Esophagus muscularis mucosa (tissue), 4 donors: ENCODE measurements at regions not wholly inside any gene's neighbourhood (a gene's known extent, or its start where the extent isn't known, plus 50 kb on each side); places are given as distances from the start of the nearest gene placed in this dataset.

ENCODE experiments used
- DNase-seq: peaks from one replicate; pipeline ENCODE4 v3.0.0-alpha.2; 2017; ENCODE audit errors: extremely low spot score
- H3K27ac ChIP-seq, 4 donors: fragments of 200-600 bp; sonication (generic); replicated peaks in 1 of 4; 1 replicate in 3 of 4; 2 replicates in 1 of 4; pipeline ENCODE4 v1.5.1; 2016 to 2019; ENCODE audit warnings: mild to moderate bottlenecking in 1 of 4
- H3K27me3 ChIP-seq, 4 donors: fragments of 200-600 bp; sonication (generic); one replicate each; pipeline versions ENCODE4 v1.5.1 to v1.6.0; 2016 to 2019
- H3K36me3 ChIP-seq, 4 donors: fragments of 200-600 bp; sonication (generic); one replicate each; pipeline ENCODE4 v1.5.1; 2016 to 2019
- H3K4me1 ChIP-seq, 4 donors: fragments of 200-600 bp; sonication (generic); one replicate each; pipeline ENCODE4 v1.5.1; 2016 to 2019
- H3K4me3 ChIP-seq, 4 donors: fragments of 200-600 bp; sonication (generic); 1 replicate in 2 of 4; 2 replicates in 2 of 4; pipeline ENCODE4 v1.5.1; 2016 to 2019; ENCODE audit warnings: mild to moderate bottlenecking in 4 of 4, moderate library complexity in 1 of 4
- H3K9me3 ChIP-seq, 4 donors: fragments of 200-600 bp; sonication (generic); 1 replicate in 3 of 4; 2 replicates in 1 of 4; pipeline ENCODE4 v1.5.1; 2016 to 2019
- EP300 ChIP-seq: sonication (generic); formaldehyde crosslinking; IDR thresholded peaks from one replicate; pipeline ENCODE4 v1.6.1; 2017; ENCODE audit warnings: antibody characterized with exemption
- POLR2A ChIP-seq: fragments of 450-650 bp; IDR thresholded peaks from one replicate; pipeline ENCODE4 v1.6.1; 2017; ENCODE audit warnings: antibody characterized with exemption, moderate library complexity, mild to moderate bottlenecking, low read depth
- POLR2AphosphoS5 ChIP-seq, 2 donors: sonication (generic); formaldehyde crosslinking; IDR thresholded peaks; one replicate each; pipeline ENCODE4 v1.6.1; 2017; ENCODE audit warnings: antibody characterized with exemption in 2 of 2
- WGBS: methylation state at CpG from one replicate; pipeline ENCODE4 v1.1.5; 2018; 5-methylcytosine and 5-hydroxymethylcytosine counted together
- intact Hi-C: fragments of 100-400 bp; cut with DNase I; formaldehyde crosslinking; loops from one replicate; pipeline ENCODE4 v1.15.1; 2023
- TF ChIP-seq, protein P1 (sequence below), 3 experiments: fragments of 200-600 bp in 2 of 3; fragments of 450-650 bp in 1 of 3; sonication (generic) in 2 of 3; IDR thresholded peaks; one replicate each; pipeline ENCODE4 v1.5.1; 2017 to 2019; ENCODE audit warnings: antibody characterized with exemption in 3 of 3, mild to moderate bottlenecking in 2 of 3, moderate library complexity in 1 of 3

GRCh38 chr3:69524816-69525215 is 138.9 kb upstream of the FRMD4B start:
- H3K27ac ChIP-seq, result no peak overlapping the region
- no peak overlapping the region for H3K4me3 ChIP-seq
- DNase-seq, result no peak
- no peaks in the 10 kb centered on the region for H3K4me1 ChIP-seq
- no peak for TF ChIP-seq POLR2AphosphoS5 (IDR thresholded peaks at IDR 0.05)
- TF ChIP-seq EP300, result no peak
- TF ChIP-seq, protein P1, sequence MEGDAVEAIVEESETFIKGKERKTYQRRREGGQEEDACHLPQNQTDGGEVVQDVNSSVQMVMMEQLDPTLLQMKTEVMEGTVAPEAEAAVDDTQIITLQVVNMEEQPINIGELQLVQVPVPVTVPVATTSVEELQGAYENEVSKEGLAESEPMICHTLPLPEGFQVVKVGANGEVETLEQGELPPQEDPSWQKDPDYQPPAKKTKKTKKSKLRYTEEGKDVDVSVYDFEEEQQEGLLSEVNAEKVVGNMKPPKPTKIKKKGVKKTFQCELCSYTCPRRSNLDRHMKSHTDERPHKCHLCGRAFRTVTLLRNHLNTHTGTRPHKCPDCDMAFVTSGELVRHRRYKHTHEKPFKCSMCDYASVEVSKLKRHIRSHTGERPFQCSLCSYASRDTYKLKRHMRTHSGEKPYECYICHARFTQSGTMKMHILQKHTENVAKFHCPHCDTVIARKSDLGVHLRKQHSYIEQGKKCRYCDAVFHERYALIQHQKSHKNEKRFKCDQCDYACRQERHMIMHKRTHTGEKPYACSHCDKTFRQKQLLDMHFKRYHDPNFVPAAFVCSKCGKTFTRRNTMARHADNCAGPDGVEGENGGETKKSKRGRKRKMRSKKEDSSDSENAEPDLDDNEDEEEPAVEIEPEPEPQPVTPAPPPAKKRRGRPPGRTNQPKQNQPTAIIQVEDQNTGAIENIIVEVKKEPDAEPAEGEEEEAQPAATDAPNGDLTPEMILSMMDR (IDR thresholded peaks at IDR 0.05), result no peak
- no peak for TF ChIP-seq POLR2A
- H3K36me3 ChIP-seq, result no peaks in the 10 kb centered on the region
- intact Hi-C loops, result no loop called here
- no peaks in the 10 kb centered on the region for H3K27me3 ChIP-seq
- peaks cover 0 to 4% (median 0%) of the 10 kb centered on the region in 4 donors for H3K9me3 ChIP-seq
- WGBS, result 90% methylated on average over 1 of the region's 1 CpG

DNA sequence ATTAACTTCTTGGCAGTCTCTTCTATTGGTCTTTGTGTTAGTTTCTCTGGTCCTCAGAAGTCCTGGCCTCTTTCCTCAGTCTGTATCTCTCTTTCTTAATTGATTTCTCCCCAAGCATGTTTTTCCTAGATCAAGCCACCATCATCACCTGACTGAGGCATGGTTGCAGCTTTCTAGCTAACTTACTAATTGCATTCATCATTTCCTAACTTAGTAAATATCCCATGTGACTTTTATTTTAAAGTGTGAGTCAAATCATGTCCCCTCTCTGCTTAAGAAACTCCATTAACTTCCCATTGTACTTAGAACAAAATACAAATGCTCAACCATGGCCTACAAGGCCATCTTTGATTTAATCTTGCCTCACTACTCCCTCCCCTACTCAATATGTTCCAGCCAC is 135.4 kb upstream of the FRMD4B start:
- H3K9me3 ChIP-seq, result peaks cover 0 to 4% (median 0%) of the 10 kb centered on the region in 4 donors
- H3K27ac ChIP-seq, result no peak overlapping the region
- H3K27me3 ChIP-seq, result no peaks in the 10 kb centered on the region
- H3K4me3 ChIP-seq, result no peak overlapping the region
- intact Hi-C loops, result no loop called here
- TF ChIP-seq POLR2A, result no peak
- no peak for TF ChIP-seq EP300
- TF ChIP-seq, protein P1 (IDR thresholded peaks at IDR 0.05), result no peak
- TF ChIP-seq POLR2AphosphoS5 (IDR thresholded peaks at IDR 0.05), result no peak
- DNase-seq, result no peak
- H3K4me1 ChIP-seq, result no peaks in the 10 kb centered on the region
- H3K36me3 ChIP-seq, result no peaks in the 10 kb centered on the region

DNA sequence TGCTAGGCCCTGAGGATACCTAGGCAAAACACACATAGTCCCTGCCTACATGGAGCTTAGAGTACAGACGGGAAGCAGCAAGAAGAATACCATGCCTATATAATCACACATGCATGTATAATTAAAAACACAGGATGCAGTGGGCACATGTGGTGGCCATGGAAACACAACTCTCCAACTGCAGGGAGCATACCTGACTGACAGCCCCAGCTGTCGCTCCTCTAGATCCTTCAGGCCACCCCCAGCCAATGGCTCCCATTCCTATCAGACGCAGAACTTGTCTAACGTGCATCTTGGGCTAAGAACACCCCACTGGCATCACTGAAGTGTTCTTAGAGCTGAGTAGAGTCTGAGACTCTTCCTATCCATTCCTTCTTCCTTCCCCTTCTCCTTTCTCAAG is 125.5 kb upstream of the FRMD4B start:
- 91% methylated on average over 4 of the region's 4 CpGs for WGBS

GRCh38 chr3:69510481-69511030 is 124.7 kb upstream of the FRMD4B start:
- no peak for DNase-seq
- intact Hi-C loops, result no loop called here
- 50% methylated on average over 3 of the region's 3 CpGs for WGBS
- Histone ChIP-seq H3K27me3 (no peaks in the 10 kb centered on the region), H3K27ac (no peak overlapping the region), H3K4me3 (no peak overlapping the region), H3K36me3 (no peaks in the 10 kb centered on the region), H3K4me1 (peaks cover 0 to 13% (median 5%) of the 10 kb centered on the region in 4 donors), H3K9me3 (no peaks in the 10 kb centered on the region)
- TF ChIP-seq, protein P1 (IDR thresholded peaks at IDR 0.05), result no peak
- TF ChIP-seq POLR2AphosphoS5 (IDR thresholded peaks at IDR 0.05) (no peak), EP300 (no peak), POLR2A (no peak)

More for the DNA sequence above, 125.5 kb upstream of the FRMD4B start:
- peaks cover 0 to 10% (median 4%) of the 10 kb centered on the region in 4 donors for H3K4me1 ChIP-seq
- H3K4me3 ChIP-seq, result no peak overlapping the region
- DNase-seq, result no peak
- no peaks in the 10 kb centered on the region for H3K36me3 ChIP-seq
- no peaks in the 10 kb centered on the region for H3K27me3 ChIP-seq
- TF ChIP-seq POLR2A (no peak), EP300 (no peak), POLR2AphosphoS5 (IDR thresholded peaks at IDR 0.05) (no peak)
- TF ChIP-seq, protein P1 (IDR thresholded peaks at IDR 0.05), result no peak
- no peak overlapping the region for H3K27ac ChIP-seq
- no peaks in the 10 kb centered on the region for H3K9me3 ChIP-seq
- intact Hi-C loops, result no loop called here

DNA sequence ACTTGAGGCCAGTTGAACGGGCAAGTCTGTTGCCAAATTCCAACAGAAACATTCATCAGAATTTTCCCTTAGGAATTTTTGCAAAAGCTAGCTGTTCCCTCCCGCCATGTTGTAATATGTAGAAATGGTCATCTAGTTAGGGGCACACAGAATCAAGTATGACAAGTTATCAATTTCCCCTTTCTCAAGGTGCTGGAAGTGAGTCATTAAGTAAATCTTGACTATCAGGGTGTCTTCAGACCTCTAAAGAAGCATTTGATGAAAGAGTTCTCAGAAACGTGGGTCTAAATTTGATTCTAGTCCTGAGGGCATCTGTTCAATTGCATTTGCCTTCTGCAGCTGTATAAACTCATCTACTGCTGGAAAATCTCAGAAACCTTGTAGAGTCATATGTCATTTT is 123.4 kb upstream of the FRMD4B start:
- H3K9me3 ChIP-seq, result no peaks in the 10 kb centered on the region
- H3K4me1 ChIP-seq, result peaks cover 0 to 15% (median 5%) of the 10 kb centered on the region in 4 donors
- no peaks in the 10 kb centered on the region for H3K27me3 ChIP-seq
- DNase-seq, result no peak
- 77% methylated on average over 3 of the region's 3 CpGs for WGBS
- TF ChIP-seq POLR2AphosphoS5 (IDR thresholded peaks at IDR 0.05) (no peak), POLR2A (no peak), EP300 (no peak)
- TF ChIP-seq, protein P1 (IDR thresholded peaks at IDR 0.05), result no peak
- no peak overlapping the region for H3K4me3 ChIP-seq
- intact Hi-C loops, result no loop called here
- H3K27ac ChIP-seq, result no peak overlapping the region
- no peaks in the 10 kb centered on the region for H3K36me3 ChIP-seq
